GM21786 (cell line): ENCODE measurements at regions not wholly inside any gene's neighbourhood (a gene's known extent, or its start where the extent isn't known, plus 50 kb on each side); places are given as distances from the start of the nearest gene placed in this dataset.
"Not testable (repeated sequence)": the region's sequence is repeated elsewhere in the genome, so short reads cannot be mapped to it uniquely, and the experiment has no call there.

Source experiments
- ATAC-seq: cut with Tn5 transposase; IDR thresholded peaks from one replicate; pipeline ENCODE4 v1.9.1; 2021; ENCODE audit not compliant: unreplicated experiment

DNA sequence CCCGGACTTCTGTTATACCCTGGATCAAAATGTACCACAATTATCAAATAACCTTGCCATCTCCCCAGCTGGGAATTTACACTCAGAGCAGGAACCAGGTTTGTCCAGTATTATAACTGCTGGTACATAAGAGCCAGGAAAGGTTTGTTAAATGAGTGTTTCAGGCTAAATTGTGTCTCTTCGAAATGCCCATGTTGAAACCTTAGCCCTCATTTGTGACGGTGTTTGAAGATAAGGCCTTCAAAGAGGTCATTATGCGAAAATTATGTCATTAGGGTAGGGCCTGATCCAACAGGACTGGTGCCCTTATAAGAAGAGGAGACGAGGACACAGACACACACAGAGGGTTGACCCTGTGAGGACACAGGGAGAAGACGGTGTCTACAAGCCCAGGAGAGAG lies 73.5 kb upstream of the DHRSX start:
- no peak for ATAC-seq

GRCh38 chrX:2572740-2573139 lies 72.0 kb upstream of the DHRSX start:
- no peak for ATAC-seq

DNA sequence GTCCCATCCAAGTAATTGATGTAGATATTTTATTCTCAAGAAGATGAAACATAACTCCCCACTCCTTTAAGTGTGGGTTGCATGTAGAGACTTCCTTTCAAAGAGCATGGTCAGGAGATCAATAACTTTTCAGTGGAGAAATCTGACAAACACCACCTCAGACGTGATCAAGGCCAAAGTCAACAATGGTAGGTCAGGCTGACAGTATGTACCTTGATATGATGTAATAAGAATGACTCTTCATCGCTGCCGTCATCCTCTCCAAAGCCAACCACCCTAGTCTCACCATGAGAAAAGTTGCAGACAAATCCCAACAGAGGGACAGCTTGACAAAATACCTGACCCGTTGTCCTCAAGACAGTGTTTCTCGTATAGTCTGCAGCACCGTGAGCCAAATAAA lies 67.3 kb upstream of the DHRSX start:
- ATAC-seq = no peak

DNA sequence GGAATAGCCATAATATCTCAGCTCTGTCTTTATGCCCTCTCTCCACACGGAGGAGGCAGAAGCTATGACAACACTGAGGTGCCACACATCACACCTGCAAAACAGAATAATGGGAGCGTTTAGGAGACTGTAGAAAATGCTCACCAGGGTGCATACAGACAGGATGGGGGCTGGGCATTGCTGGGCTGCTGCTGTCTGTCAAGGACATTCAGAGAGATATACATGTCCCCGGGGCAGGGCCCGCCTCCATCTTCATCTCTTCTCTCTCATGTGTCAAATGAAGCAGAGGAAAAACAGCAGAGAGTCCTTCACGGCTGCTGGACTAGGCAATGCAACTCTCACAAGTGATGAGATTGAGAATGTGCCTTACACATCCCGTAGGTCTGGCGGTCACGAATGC lies 65.3 kb upstream of the DHRSX start:
- ATAC-seq = no peak

DNA sequence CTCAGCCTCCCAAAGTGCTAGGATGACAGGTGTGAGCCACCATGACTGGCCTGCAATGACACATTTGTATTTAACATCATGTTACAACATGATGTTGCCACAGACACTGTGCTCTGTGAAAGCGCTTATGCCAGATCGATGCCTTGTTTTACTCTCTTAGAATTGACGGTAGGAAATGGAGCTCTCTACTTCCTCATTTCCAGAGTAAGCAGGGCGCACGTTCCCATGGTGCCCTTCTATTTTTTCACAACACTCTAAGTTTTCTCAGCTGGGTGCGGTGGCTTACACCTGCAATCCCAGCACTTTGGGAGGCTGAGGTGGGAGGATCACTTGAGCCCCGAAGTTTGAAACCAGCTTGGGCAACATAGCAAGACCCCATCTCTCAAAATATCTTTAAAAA lies 60.7 kb upstream of the DHRSX start:
- no peak for ATAC-seq

DNA sequence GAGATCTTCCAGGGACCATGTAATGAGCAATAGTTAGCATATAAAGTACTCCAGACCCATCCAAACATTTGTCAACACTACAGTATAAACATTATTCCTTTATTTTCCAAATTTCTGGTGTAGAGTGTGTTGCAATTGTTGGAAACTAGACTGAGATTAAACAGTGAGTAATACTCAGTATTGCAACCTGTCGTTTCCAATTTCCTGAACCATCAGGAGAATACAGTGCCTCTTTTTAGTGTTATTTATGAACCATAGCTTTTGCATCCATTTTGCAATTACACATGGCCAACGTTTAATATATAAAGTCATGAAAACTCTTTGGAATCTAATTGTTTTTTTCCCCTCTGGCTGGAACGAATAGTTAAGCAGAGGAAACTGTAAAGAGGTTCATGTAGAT lies 58.3 kb upstream of the DHRSX start:
- ATAC-seq = no peak

DNA sequence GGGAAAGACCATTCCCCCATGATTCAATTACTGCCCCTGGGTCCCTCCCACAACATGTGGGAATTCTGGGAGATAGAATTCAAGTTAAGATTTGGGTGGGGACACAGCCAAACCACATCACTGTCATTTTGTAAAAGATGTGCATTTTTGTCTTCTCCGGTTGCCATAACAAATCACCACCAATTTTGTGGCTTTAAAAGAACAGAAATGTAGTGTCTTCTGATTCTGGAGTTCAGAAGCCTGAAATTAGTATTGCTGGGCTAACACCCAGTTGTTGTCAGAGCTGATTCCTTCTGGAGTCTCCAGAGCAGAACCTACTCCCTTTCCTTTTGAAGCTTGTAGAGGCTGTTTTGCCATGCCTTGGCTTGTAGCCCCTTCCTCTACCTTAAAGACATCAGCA lies 54.1 kb upstream of the DHRSX start:
- ATAC-seq = no peak

DNA sequence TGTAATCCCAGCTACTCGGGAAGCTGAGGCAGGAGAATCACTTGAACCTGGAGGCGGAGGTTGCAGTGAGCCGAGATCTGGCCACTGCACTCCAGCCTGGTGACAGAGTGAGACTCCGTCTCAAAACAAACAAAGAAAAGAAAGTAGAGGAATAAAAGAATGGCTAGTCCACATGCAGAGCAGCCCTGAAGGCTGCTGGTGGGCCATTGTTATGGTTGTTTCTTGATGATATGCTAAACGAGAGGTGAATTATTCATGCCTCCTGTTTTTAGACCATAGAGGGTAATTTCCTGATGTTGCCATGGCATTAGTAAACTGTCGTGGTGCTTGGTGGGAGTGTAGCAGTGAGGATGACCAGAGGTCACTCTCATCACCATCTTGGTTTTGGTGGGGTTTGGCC lies 53.3 kb upstream of the DHRSX start:
- ATAC-seq = not testable (repeated sequence)

DNA sequence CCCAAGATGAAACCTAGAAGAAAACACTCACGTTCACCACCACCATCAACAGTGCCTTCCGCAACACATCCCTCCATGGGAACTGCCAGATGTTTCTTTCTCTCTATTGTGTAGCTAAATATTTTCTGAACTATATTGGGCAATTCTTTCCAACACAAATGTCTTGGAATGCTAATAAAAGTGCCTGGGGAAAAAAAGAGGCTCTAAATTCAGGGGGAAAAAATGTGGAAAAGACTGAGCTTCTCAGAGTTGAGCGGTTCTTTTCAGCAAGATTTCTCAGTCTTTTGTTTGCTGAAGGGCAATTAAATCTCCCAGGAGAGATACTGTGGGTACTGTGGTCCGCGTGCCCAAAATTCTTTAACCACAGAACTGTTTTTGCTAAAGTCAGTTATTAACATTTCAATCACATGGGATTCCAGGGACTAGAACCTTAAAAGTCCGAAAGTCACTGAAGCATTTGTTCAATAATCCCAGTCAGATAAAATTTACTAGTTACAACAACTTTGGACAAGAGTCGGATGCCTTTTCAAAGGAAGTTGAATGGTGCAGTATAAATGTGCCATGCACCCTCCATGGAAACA lies 51.9 kb upstream of the DHRSX start:
- no peak for ATAC-seq

GRCh38 chrX:2550328-2551020 lies 49.7 kb upstream of the DHRSX start:
- no peak for ATAC-seq
